ENCODE measurements at regions not wholly inside any gene's neighbourhood (a gene's known extent, or its start where the extent isn't known, plus 50 kb on each side); places are given as distances from the start of the nearest gene placed in this dataset.

GRCh38 chr4:94006932-94007331 lies 178.4 kb downstream of the ATOH1 start:
- no peaks in the 10 kb centered on the region for H3K27me3 ChIP-seq (ENCODE audit: control insufficient read depth, insufficient read depth, low read length)
- no peak overlapping the region for H3K4me3 ChIP-seq (ENCODE audit: low read depth, low read length)
- POLR2A ChIA-PET, result no interaction called here
- TF ChIP-seq, protein P1, sequence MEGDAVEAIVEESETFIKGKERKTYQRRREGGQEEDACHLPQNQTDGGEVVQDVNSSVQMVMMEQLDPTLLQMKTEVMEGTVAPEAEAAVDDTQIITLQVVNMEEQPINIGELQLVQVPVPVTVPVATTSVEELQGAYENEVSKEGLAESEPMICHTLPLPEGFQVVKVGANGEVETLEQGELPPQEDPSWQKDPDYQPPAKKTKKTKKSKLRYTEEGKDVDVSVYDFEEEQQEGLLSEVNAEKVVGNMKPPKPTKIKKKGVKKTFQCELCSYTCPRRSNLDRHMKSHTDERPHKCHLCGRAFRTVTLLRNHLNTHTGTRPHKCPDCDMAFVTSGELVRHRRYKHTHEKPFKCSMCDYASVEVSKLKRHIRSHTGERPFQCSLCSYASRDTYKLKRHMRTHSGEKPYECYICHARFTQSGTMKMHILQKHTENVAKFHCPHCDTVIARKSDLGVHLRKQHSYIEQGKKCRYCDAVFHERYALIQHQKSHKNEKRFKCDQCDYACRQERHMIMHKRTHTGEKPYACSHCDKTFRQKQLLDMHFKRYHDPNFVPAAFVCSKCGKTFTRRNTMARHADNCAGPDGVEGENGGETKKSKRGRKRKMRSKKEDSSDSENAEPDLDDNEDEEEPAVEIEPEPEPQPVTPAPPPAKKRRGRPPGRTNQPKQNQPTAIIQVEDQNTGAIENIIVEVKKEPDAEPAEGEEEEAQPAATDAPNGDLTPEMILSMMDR (IDR thresholded peaks at IDR 0.05; ENCODE audit: insufficient read depth, low read depth, low read length), result no peak
- H3K36me3 ChIP-seq (ENCODE audit: control insufficient read depth, insufficient read depth, low read length), result no peaks in the 10 kb centered on the region
- no peak for DNase-seq (ENCODE audit: low read depth)
- CTCF ChIA-PET, result no interaction called here

- TF ChIP-seq, protein P1 (IDR thresholded peaks at IDR 0.05; ENCODE audit: insufficient read depth, low read depth, low read length), result no peak
- POLR2A ChIA-PET, result no interaction called here
- CTCF ChIA-PET, result no interaction called here
- H3K27me3 ChIP-seq (ENCODE audit: control insufficient read depth, insufficient read depth, low read length), result no peaks in the 10 kb centered on the region
- H3K36me3 ChIP-seq (ENCODE audit: control insufficient read depth, insufficient read depth, low read length), result no peaks in the 10 kb centered on the region
- no peak overlapping the region for H3K4me3 ChIP-seq (ENCODE audit: low read depth, low read length)
- DNase-seq (ENCODE audit: low read depth), result no peak
Observed at GRCh38 chr4:94011190-94011589, 182.6 kb downstream of the ATOH1 start.

- DNase-seq (ENCODE audit: low read depth), result no peak
- TF ChIP-seq, protein P1 (IDR thresholded peaks at IDR 0.05; ENCODE audit: insufficient read depth, low read depth, low read length), result no peak
- no peaks in the 10 kb centered on the region for H3K36me3 ChIP-seq (ENCODE audit: control insufficient read depth, insufficient read depth, low read length)
- H3K27me3 ChIP-seq (ENCODE audit: control insufficient read depth, insufficient read depth, low read length), result no peaks in the 10 kb centered on the region
- ChIA-PET POLR2A (no interaction called here), CTCF (no interaction called here)
- H3K4me3 ChIP-seq (ENCODE audit: low read depth, low read length), result no peak overlapping the region
Observed at GRCh38 chr4:94014484-94015136, 186.1 kb downstream of the ATOH1 start.

GRCh38 chr4:94015956-94016355 lies 187.4 kb downstream of the ATOH1 start:
- CTCF ChIA-PET, result interaction anchor here (0.7 kb wide), 1 partner anchor 318 kb away, joined by 3 read pairs; no protein-coding TSS in a partner anchor
- Histone ChIP-seq H3K36me3 (ENCODE audit: control insufficient read depth, insufficient read depth, low read length) (no peaks in the 10 kb centered on the region), H3K4me3 (ENCODE audit: low read depth, low read length) (no peak overlapping the region), H3K27me3 (ENCODE audit: control insufficient read depth, insufficient read depth, low read length) (no peaks in the 10 kb centered on the region)
- TF ChIP-seq, protein P1 (IDR thresholded peaks at IDR 0.05; ENCODE audit: insufficient read depth, low read depth, low read length), result no peak
- no peak for DNase-seq (ENCODE audit: low read depth)
- POLR2A ChIA-PET, result no interaction called here

DNA sequence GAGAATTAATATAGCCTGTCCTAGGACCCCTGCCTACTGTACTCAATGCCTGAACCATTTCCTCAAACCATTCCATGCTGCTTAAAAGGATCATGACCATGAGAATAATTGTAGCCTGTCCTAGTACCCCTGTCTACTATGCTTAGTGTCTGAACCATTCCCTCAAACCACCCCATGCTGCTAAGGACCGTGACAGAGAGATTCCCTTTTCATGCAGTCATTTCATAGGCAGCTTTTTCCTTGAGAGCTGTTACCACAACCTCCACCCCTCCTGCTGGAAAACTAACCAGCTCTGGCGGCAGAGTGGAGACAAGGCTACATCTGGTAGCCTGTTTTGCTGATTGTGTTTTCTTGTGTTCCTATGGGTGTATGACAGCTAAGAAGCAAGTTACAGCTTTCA lies 174.9 kb upstream of the SMARCAD1 start:
- no peaks in the 10 kb centered on the region for H3K27me3 ChIP-seq (ENCODE audit: control insufficient read depth, insufficient read depth, low read length)
- no peak for DNase-seq (ENCODE audit: low read depth)
- no peaks in the 10 kb centered on the region for H3K36me3 ChIP-seq (ENCODE audit: control insufficient read depth, insufficient read depth, low read length)
- CTCF ChIA-PET, result no interaction called here
- POLR2A ChIA-PET, result no interaction called here
- TF ChIP-seq, protein P1 (IDR thresholded peaks at IDR 0.05; ENCODE audit: insufficient read depth, low read depth, low read length), result no peak
- no peak overlapping the region for H3K4me3 ChIP-seq (ENCODE audit: low read depth, low read length)
